Right lobe of liver (tissue), 6 donors: ENCODE measurements at regions not wholly inside any gene's neighbourhood (a gene's known extent, or its start where the extent isn't known, plus 50 kb on each side); places are given as distances from the start of the nearest gene placed in this dataset.
"Not testable (repeated sequence)": the region's sequence is repeated elsewhere in the genome, so short reads cannot be mapped to it uniquely, and the experiment has no call there.

ENCODE experiments used
- ATAC-seq, 4 donors: fragments of 200-7000 bp; cut with Tn5 transposase; one replicate each; pipeline ENCODE4 v1.9.1; 2020; ENCODE audit warnings: mild to moderate bottlenecking in 4 of 4, moderate library complexity in 4 of 4
- DNase-seq, 3 donors: peaks; one replicate each; pipeline ENCODE4 v3.0.0-alpha.2; 2020
- H3K27ac ChIP-seq, 3 donors: fragments of 200-600 bp; one replicate each; pipeline ENCODE4 v1.8.0; 2022
- H3K27me3 ChIP-seq, 2 donors: fragments of 200-600 bp; one replicate each; pipeline ENCODE4 v1.8.0; 2022
- H3K36me3 ChIP-seq, 4 donors: fragments of 200-600 bp; sonication (generic) in 1 of 4; one replicate each; pipeline versions ENCODE4 v1.5.1 to v1.8.0; 2017 to 2022; ENCODE audit warnings: control low read depth in 1 of 4
- H3K4me1 ChIP-seq, 4 donors: fragments of 200-600 bp; sonication (generic) in 1 of 4; one replicate each; pipeline versions ENCODE4 v1.5.1 to v1.8.0; 2017 to 2022; ENCODE audit warnings: control low read depth in 1 of 4
- H3K4me3 ChIP-seq, 3 donors: fragments of 200-600 bp; one replicate each; pipeline ENCODE4 v1.8.0; 2022
- H3K9me3 ChIP-seq, 4 donors: fragments of 200-600 bp; sonication (generic) in 1 of 4; one replicate each; pipeline versions ENCODE4 v1.5.1 to v1.8.0; 2017 to 2022; ENCODE audit warnings: control low read depth in 1 of 4
- WGBS: methylation state at CpG from one replicate; pipeline ENCODE4 v1.1.6; 2018; ENCODE audit warnings: low coverage, low lambda C conversion rate; ENCODE audit not compliant: insufficient coverage; ENCODE audit errors: missing lambda C conversion rate; 5-methylcytosine and 5-hydroxymethylcytosine counted together
- intact Hi-C, 2 donors: fragments of 100-400 bp; cut with DNase I; formaldehyde crosslinking; loops; one replicate each; pipeline versions ENCODE4 v1.11.2 to v1.14.1; 2022
- donor health status: DM: no; HTN: yes; CAD: no.
- donor health status: DM: no; HTN: no; CAD: no.
- donor health status: DM: no; HTN: no; CAD: no.
- donor health status: DM: no; HTN: yes; CAD: no.
- donor health status: DM: no; HTN: yes; CAD: no.

- H3K27me3 ChIP-seq, ATAC-seq: not testable (repeated sequence)
- WGBS: no CpG with 5 or more reads among the region's 1 CpG
Observed at GRCh38 chr10:47676102-47676501, 87.3 kb downstream of the SYT15B start.

DNA sequence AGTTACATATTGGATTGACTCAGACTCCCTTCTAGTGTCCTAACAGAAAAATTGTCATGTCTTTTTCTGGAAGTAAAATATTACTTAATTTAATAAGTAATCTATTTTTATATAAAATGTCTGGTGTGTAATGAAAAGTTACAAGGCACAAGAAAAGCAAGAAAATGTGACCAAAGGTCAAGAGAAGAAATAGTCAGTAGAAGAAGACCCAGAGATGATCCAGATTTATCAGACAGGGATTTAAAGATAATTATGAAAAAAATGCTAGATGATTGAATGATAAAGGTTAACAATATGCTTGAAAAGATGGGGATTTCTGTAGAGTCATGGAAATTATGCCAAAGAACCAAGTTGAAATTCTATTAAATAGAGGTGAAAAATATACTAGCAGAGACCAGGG, 87.8 kb downstream of the SYT15B start:
- H3K36me3 ChIP-seq, intact Hi-C loops, H3K27ac ChIP-seq, H3K27me3 ChIP-seq, DNase-seq, H3K4me3 ChIP-seq, H3K9me3 ChIP-seq, ATAC-seq, H3K4me1 ChIP-seq: not testable (repeated sequence)

More at GRCh38 chr10:47676102-47676501, 87.3 kb downstream of the SYT15B start:
- DNase-seq, H3K27ac ChIP-seq, H3K4me1 ChIP-seq, H3K4me3 ChIP-seq, H3K36me3 ChIP-seq, intact Hi-C loops, H3K9me3 ChIP-seq: not testable (repeated sequence)

GRCh38 chr10:47673128-47673527, 90.3 kb downstream of the SYT15B start:
- peak; percentile 50 to 72 (median 64) for ATAC-seq
- H3K27ac ChIP-seq, H3K9me3 ChIP-seq, H3K4me1 ChIP-seq, H3K36me3 ChIP-seq, intact Hi-C loops, H3K27me3 ChIP-seq, DNase-seq, H3K4me3 ChIP-seq: not testable (repeated sequence)
- WGBS: no CpG with 5 or more reads among the region's 1 CpG

- H3K27me3 ChIP-seq, DNase-seq, ATAC-seq, H3K27ac ChIP-seq, H3K4me1 ChIP-seq, H3K36me3 ChIP-seq, H3K4me3 ChIP-seq, intact Hi-C loops, H3K9me3 ChIP-seq: not testable (repeated sequence)
- WGBS: 63% methylated on average over 1 of the region's 2 CpGs
Observed at GRCh38 chr10:47670857-47671256, 92.5 kb downstream of the SYT15B start.

DNA sequence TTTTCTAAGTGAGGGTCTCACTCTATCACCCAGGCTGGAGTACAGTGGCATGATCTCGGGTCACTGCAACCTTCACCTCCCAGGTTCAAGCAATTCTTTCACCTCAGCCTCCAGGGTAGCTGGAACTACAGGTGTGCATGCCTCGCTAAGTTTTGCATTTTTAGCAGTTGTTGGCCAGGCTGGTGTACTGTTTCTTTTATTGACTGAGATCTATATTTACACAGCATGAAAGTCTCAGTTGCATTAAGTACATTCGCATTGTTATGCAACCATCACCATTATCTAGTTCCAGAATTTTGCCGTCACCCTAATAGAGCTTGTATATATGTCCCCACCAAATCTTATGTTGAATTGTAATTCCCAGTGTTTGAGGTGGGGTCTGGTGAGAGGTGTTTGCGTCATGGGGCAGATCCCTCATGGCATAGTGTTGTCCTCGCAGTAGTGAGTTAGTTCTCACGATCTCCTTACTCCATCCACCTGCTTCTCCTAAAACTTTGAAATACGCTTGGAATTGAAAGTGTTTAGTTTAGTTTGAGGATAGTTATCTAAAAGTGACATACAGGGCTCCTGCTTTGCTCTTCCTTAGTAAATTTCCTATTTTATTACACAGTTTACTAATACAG, 101.3 kb downstream of the SYT15B start:
- H3K27me3 ChIP-seq, H3K9me3 ChIP-seq, H3K36me3 ChIP-seq, DNase-seq, H3K27ac ChIP-seq, H3K4me3 ChIP-seq, intact Hi-C loops, H3K4me1 ChIP-seq: not testable (repeated sequence)
- peak; percentile 67 to 84 (median 79) for ATAC-seq
- 30% methylated on average over 4 of the region's 8 CpGs for WGBS

DNA sequence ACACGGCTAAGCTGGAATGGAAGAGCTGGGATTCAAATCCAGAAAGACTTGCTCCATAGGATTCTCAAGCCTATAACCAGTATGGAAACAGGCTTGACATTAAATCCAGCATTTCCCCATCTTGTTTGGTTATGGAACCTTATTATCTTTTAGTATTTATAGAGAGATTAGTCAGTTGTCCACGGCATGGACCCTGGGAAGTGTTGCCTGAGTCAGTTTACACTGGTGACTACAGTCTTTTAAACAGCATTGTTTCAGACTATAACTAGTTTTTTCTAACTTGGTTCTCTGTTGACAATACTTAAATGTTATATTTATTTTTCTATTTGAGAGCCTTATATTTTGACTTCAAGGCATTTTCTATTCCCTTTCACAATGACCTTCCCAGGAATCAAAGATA, 106.7 kb downstream of the SYT15B start:
- DNase-seq, intact Hi-C loops, H3K4me1 ChIP-seq, H3K27ac ChIP-seq, H3K27me3 ChIP-seq, ATAC-seq, H3K9me3 ChIP-seq, H3K36me3 ChIP-seq, H3K4me3 ChIP-seq: not testable (repeated sequence)
- no CpG with 5 or more reads among the region's 2 CpGs for WGBS

GRCh38 chr10:47654161-47654560, 109.2 kb downstream of the SYT15B start:
- WGBS: 33% methylated on average over 2 of the region's 4 CpGs
- H3K4me3 ChIP-seq, H3K36me3 ChIP-seq, H3K4me1 ChIP-seq, H3K27ac ChIP-seq, H3K27me3 ChIP-seq, DNase-seq, ATAC-seq, intact Hi-C loops, H3K9me3 ChIP-seq: not testable (repeated sequence)

GRCh38 chr10:47648594-47648993, 114.8 kb downstream of the SYT15B start:
- DNase-seq, H3K4me3 ChIP-seq, H3K27me3 ChIP-seq, H3K27ac ChIP-seq, H3K4me1 ChIP-seq, H3K36me3 ChIP-seq, ATAC-seq, intact Hi-C loops, H3K9me3 ChIP-seq: not testable (repeated sequence)
- WGBS: 75% methylated on average over 1 of the region's 2 CpGs

DNA sequence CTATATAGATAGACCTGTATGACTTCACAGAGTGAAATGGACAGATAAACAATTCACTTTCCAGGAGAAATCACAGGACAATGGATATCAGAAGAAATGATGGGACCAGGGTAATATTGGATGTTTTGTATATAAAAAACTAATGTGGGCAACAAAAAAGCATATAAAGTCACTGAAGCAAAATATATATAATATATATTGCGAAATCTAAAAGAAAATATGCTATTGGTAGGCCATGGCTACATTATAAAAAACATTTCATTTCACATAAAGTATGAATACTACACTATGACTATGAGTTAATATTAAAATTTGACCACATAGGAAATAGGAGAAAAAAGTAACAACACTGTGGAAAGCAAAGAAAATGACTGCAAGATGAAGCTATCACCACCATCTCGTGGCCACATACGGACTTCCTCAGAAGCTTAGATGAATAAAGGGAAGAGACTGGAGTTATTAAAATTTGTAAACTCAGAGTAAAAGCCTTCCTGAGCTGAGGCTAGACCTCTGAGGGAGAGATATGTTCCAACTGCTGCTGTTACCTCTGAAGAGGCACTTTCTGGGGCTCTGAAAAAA, 115.8 kb downstream of the SYT15B start:
- H3K4me1 ChIP-seq, ATAC-seq, H3K27me3 ChIP-seq, H3K27ac ChIP-seq, H3K36me3 ChIP-seq, intact Hi-C loops, DNase-seq, H3K9me3 ChIP-seq, H3K4me3 ChIP-seq: not testable (repeated sequence)
- WGBS: 49% methylated on average over 3 of the region's 3 CpGs
